Esophagus (tissue), 2 donors: ENCODE measurements at regions not wholly inside any gene's neighbourhood (a gene's known extent, or its start where the extent isn't known, plus 50 kb on each side); places are given as distances from the start of the nearest gene placed in this dataset.

Experiments used
- H3K27ac ChIP-seq, 2 donors: one replicate each; pipeline ENCODE4 v1.5.1; 2013; ENCODE audit warnings: low read depth in 2 of 2, mild to moderate bottlenecking in 2 of 2, inconsistent platforms in 1 of 2, low read length in 1 of 2, moderate library complexity in 1 of 2
- H3K27me3 ChIP-seq, 2 donors: one replicate each; pipeline ENCODE4 v1.6.1; 2013; ENCODE audit warnings: low read length in 2 of 2, control low read depth in 1 of 2, mild to moderate bottlenecking in 1 of 2; ENCODE audit not compliant: insufficient read depth in 2 of 2, control insufficient read depth in 1 of 2
- H3K36me3 ChIP-seq, 2 donors: one replicate each; pipeline ENCODE4 v1.6.1; 2013; ENCODE audit warnings: low read length in 1 of 2; ENCODE audit not compliant: control insufficient read depth in 2 of 2, insufficient read depth in 2 of 2
- H3K4me1 ChIP-seq, 2 donors: one replicate each; pipeline ENCODE4 v1.6.1; 2013; ENCODE audit warnings: low read length in 1 of 2; ENCODE audit not compliant: control insufficient read depth in 2 of 2, insufficient read depth in 2 of 2
- H3K4me3 ChIP-seq, 2 donors: one replicate each; pipeline ENCODE4 v1.5.1; 2013; ENCODE audit warnings: low read length in 2 of 2, mild to moderate bottlenecking in 2 of 2, low read depth in 1 of 2, moderate library complexity in 1 of 2
- H3K9me3 ChIP-seq, 2 donors: one replicate each; pipeline ENCODE4 v1.6.1; 2013; ENCODE audit warnings: mild to moderate bottlenecking in 2 of 2, low read depth in 1 of 2, low read length in 1 of 2, moderate library complexity in 1 of 2; ENCODE audit not compliant: control insufficient read depth in 2 of 2, insufficient read depth in 1 of 2
- WGBS, 2 donors: extraction: QIAGEN DNeasy Blood & Tissue Kit; methylation state at CpG; one replicate each; pipeline ENCODE4 v1.1.7; 2013; 5-methylcytosine and 5-hydroxymethylcytosine counted together
- donor health status: healthy with polysubstance abuse.
- donor health status: Bipolar disorder and iron deficiency.

- no peak overlapping the region for H3K27ac ChIP-seq
- H3K4me1 ChIP-seq = no peaks in the 10 kb centered on the region
- no peaks in the 10 kb centered on the region for H3K36me3 ChIP-seq
- no peak overlapping the region for H3K4me3 ChIP-seq
- WGBS, 2 donors = 81 to 86% methylated on average over 3 of the region's 3 CpGs
- no peaks in the 10 kb centered on the region for H3K9me3 ChIP-seq
- no peaks in the 10 kb centered on the region for H3K27me3 ChIP-seq
Measured at GRCh38 chr5:91668261-91668660, 285.1 kb upstream of the ARRDC3 start.

GRCh38 chr5:91652678-91653077 is 269.6 kb upstream of the ARRDC3 start:
- no peaks in the 10 kb centered on the region for H3K36me3 ChIP-seq
- no peaks in the 10 kb centered on the region for H3K27me3 ChIP-seq
- peaks cover 5 to 8% of the 10 kb centered on the region in 2 donors for H3K9me3 ChIP-seq
- no peak overlapping the region for H3K4me3 ChIP-seq
- H3K4me1 ChIP-seq = no peaks in the 10 kb centered on the region
- no peak overlapping the region for H3K27ac ChIP-seq

GRCh38 chr5:91651704-91652103 is 268.6 kb upstream of the ARRDC3 start:
- Histone ChIP-seq H3K27me3 (no peaks in the 10 kb centered on the region), H3K36me3 (no peaks in the 10 kb centered on the region), H3K4me1 (no peaks in the 10 kb centered on the region), H3K9me3 (peaks cover 5 to 8% of the 10 kb centered on the region in 2 donors), H3K27ac (no peak overlapping the region), H3K4me3 (no peak overlapping the region)

- Histone ChIP-seq H3K36me3 (no peaks in the 10 kb centered on the region), H3K27ac (no peak overlapping the region), H3K4me1 (no peaks in the 10 kb centered on the region), H3K27me3 (no peaks in the 10 kb centered on the region), H3K9me3 (no peaks in the 10 kb centered on the region), H3K4me3 (no peak overlapping the region)
- WGBS, 2 donors = 84 to 92% methylated on average over 4 of the region's 4 CpGs
Measured at GRCh38 chr5:91645347-91645746, 262.2 kb upstream of the ARRDC3 start.

GRCh38 chr5:91643797-91644196 is 260.7 kb upstream of the ARRDC3 start:
- WGBS, 2 donors = 53 to 61% methylated on average over 2 of the region's 2 CpGs
- no peak overlapping the region for H3K4me3 ChIP-seq
- H3K4me1 ChIP-seq = no peaks in the 10 kb centered on the region
- H3K36me3 ChIP-seq = no peaks in the 10 kb centered on the region
- no peak overlapping the region for H3K27ac ChIP-seq
- H3K9me3 ChIP-seq = no peaks in the 10 kb centered on the region
- no peaks in the 10 kb centered on the region for H3K27me3 ChIP-seq

GRCh38 chr5:91642581-91642980 is 259.5 kb upstream of the ARRDC3 start:
- H3K36me3 ChIP-seq = no peaks in the 10 kb centered on the region
- H3K4me1 ChIP-seq = no peaks in the 10 kb centered on the region
- no peak overlapping the region for H3K4me3 ChIP-seq
- no peaks in the 10 kb centered on the region for H3K27me3 ChIP-seq
- 83 to 84% methylated on average over 5 of the region's 5 CpGs for WGBS, 2 donors
- H3K9me3 ChIP-seq = no peaks in the 10 kb centered on the region
- no peak overlapping the region for H3K27ac ChIP-seq

- H3K4me3 ChIP-seq = no peak overlapping the region
- H3K27ac ChIP-seq = no peak overlapping the region
- H3K27me3 ChIP-seq = no peaks in the 10 kb centered on the region
- no peaks in the 10 kb centered on the region for H3K9me3 ChIP-seq
- H3K4me1 ChIP-seq = no peaks in the 10 kb centered on the region
- H3K36me3 ChIP-seq = no peaks in the 10 kb centered on the region
- 2 to 7% methylated on average over 2 of the region's 2 CpGs for WGBS, 2 donors
Measured at GRCh38 chr5:91641730-91642350, 258.7 kb upstream of the ARRDC3 start.

GRCh38 chr5:91639744-91640143 is 256.6 kb upstream of the ARRDC3 start:
- Histone ChIP-seq H3K27ac (no peak overlapping the region), H3K9me3 (no peaks in the 10 kb centered on the region), H3K36me3 (no peaks in the 10 kb centered on the region), H3K4me1 (no peaks in the 10 kb centered on the region), H3K4me3 (no peak overlapping the region), H3K27me3 (no peaks in the 10 kb centered on the region)
- WGBS, 2 donors = 40 to 41% methylated on average over 3 of the region's 3 CpGs

GRCh38 chr5:91638010-91638409 is 254.9 kb upstream of the ARRDC3 start:
- WGBS, 2 donors = 82 to 90% methylated on average over 1 of the region's 1 CpG
- Histone ChIP-seq H3K27ac (no peak overlapping the region), H3K4me3 (no peak overlapping the region), H3K4me1 (no peaks in the 10 kb centered on the region), H3K27me3 (no peaks in the 10 kb centered on the region), H3K9me3 (no peaks in the 10 kb centered on the region), H3K36me3 (no peaks in the 10 kb centered on the region)

- Histone ChIP-seq H3K27me3 (no peaks in the 10 kb centered on the region), H3K36me3 (no peaks in the 10 kb centered on the region), H3K9me3 (no peaks in the 10 kb centered on the region), H3K27ac (no peak overlapping the region), H3K4me1 (no peaks in the 10 kb centered on the region), H3K4me3 (no peak overlapping the region)
- WGBS, 2 donors = 80 to 89% methylated on average over 4 of the region's 4 CpGs
Measured at GRCh38 chr5:91635950-91636734, 253.0 kb upstream of the ARRDC3 start.
